Esophagus muscularis mucosa (tissue), 3 donors: ENCODE measurements at regions not wholly inside any gene's neighbourhood (a gene's known extent, or its start where the extent isn't known, plus 50 kb on each side); places are given as distances from the start of the nearest gene placed in this dataset.

Experiments used
- POLR2A ChIP-seq: fragments of 450-650 bp; IDR thresholded peaks from one replicate; pipeline ENCODE4 v1.6.1; 2017; ENCODE audit warnings: antibody characterized with exemption, moderate library complexity, mild to moderate bottlenecking, low read depth
- POLR2AphosphoS5 ChIP-seq, 2 donors: sonication (generic); formaldehyde crosslinking; IDR thresholded peaks; one replicate each; pipeline ENCODE4 v1.6.1; 2017; ENCODE audit warnings: antibody characterized with exemption in 2 of 2
- TF ChIP-seq, protein P1 (sequence below), 3 experiments: fragments of 200-600 bp in 2 of 3; fragments of 450-650 bp in 1 of 3; sonication (generic) in 2 of 3; IDR thresholded peaks; one replicate each; pipeline ENCODE4 v1.5.1; 2017 to 2019; ENCODE audit warnings: antibody characterized with exemption in 3 of 3, mild to moderate bottlenecking in 2 of 3, moderate library complexity in 1 of 3

DNA sequence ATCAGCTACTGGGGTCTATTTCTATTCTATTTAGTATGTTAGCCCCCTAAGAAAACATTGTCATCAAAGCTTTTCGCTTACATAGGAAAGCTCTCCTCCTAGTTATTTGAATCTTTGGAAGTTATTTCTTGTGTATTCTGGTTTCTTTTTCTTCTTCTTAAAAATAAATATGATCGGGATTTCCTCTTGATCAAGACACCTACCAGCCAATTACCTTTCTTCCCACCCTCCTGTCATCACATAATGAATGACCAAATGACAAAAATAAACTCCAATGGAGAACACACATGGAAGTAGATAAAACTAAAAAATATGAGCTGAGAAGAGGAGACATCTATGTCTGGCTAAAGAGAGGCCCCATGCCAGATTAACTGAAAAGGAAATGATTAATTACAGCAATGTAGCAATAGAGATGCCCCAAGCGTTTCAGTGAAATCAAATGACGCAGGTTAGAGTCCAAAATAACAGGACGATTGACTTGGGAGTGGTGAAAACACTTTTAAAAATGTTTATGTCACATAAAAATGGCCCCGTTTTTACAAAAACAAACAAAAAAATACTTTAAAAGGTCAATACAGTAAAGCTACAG, 59.5 kb upstream of the PCSK1 start:
- TF ChIP-seq, protein P1, sequence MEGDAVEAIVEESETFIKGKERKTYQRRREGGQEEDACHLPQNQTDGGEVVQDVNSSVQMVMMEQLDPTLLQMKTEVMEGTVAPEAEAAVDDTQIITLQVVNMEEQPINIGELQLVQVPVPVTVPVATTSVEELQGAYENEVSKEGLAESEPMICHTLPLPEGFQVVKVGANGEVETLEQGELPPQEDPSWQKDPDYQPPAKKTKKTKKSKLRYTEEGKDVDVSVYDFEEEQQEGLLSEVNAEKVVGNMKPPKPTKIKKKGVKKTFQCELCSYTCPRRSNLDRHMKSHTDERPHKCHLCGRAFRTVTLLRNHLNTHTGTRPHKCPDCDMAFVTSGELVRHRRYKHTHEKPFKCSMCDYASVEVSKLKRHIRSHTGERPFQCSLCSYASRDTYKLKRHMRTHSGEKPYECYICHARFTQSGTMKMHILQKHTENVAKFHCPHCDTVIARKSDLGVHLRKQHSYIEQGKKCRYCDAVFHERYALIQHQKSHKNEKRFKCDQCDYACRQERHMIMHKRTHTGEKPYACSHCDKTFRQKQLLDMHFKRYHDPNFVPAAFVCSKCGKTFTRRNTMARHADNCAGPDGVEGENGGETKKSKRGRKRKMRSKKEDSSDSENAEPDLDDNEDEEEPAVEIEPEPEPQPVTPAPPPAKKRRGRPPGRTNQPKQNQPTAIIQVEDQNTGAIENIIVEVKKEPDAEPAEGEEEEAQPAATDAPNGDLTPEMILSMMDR (IDR thresholded peaks at IDR 0.05), result no peak
- no peak for TF ChIP-seq POLR2A
- TF ChIP-seq POLR2AphosphoS5 (IDR thresholded peaks at IDR 0.05), result no peak
